H1 (cell line): ENCODE measurements at regions not wholly inside any gene's neighbourhood (a gene's known extent, or its start where the extent isn't known, plus 50 kb on each side); places are given as distances from the start of the nearest gene placed in this dataset.

ENCODE experiments used
- EZH2 ChIP-seq: fragments of 200-600 bp; sonication (generic); IDR thresholded peaks from 2 replicates; pipeline ENCODE4 v1.7.1; 2012; ENCODE audit warnings: low read depth, mild to moderate bottlenecking, moderate library complexity, low read length, inconsistent platforms; ENCODE audit not compliant: severe bottlenecking
- KDM4A ChIP-seq: IDR thresholded peaks from one replicate; pipeline ENCODE4 v1.7.1; 2012; ENCODE audit warnings: low read depth, mild to moderate bottlenecking, moderate library complexity, low read length, inconsistent platforms; ENCODE audit not compliant: severe bottlenecking
- POU5F1 ChIP-seq: IDR thresholded peaks from 2 replicates; pipeline ENCODE4 v1.6.1; 2011; ENCODE audit warnings: low read depth, mild to moderate bottlenecking, low read length, moderate library complexity
- RFX5 ChIP-seq: IDR thresholded peaks from 2 replicates; pipeline ENCODE4 v1.6.1; 2011; ENCODE audit warnings: low read depth, low read length, improper control_type of control experiment, borderline replicate concordance

GRCh38 chr5:167466992-167467391 lies 824.5 kb upstream of the WWC1 start (continued):
- TF ChIP-seq EZH2: no peak
- TF ChIP-seq RFX5: no peak
- no peak for TF ChIP-seq POU5F1
- no peak for TF ChIP-seq KDM4A
- TF ChIP-seq, all 59 proteins: peak for 0
